ENCODE measurements at regions not wholly inside any gene's neighbourhood (a gene's known extent, or its start where the extent isn't known, plus 50 kb on each side); places are given as distances from the start of the nearest gene placed in this dataset.

DNA sequence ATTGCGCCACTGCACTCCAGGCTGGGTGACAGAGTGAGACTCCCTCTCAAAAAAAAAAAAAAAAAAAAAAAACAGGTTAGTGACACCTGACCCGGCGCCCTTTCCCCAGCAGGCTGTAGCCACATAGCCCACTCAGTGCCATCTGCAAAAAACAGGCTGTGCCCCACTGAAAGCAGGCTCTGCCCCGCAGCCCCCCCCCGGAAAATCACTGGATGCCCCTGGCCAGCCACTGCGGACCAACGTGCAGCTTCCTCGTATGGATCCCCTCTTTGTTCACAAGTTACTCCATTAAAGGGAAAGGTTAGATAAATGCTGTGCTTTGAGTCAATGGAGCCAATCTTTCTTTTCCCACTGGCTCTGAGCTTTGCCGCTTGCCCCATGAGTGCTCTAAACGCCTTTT is 660.3 kb downstream of the TBC1D22A start:
- TF ChIP-seq, protein P1, sequence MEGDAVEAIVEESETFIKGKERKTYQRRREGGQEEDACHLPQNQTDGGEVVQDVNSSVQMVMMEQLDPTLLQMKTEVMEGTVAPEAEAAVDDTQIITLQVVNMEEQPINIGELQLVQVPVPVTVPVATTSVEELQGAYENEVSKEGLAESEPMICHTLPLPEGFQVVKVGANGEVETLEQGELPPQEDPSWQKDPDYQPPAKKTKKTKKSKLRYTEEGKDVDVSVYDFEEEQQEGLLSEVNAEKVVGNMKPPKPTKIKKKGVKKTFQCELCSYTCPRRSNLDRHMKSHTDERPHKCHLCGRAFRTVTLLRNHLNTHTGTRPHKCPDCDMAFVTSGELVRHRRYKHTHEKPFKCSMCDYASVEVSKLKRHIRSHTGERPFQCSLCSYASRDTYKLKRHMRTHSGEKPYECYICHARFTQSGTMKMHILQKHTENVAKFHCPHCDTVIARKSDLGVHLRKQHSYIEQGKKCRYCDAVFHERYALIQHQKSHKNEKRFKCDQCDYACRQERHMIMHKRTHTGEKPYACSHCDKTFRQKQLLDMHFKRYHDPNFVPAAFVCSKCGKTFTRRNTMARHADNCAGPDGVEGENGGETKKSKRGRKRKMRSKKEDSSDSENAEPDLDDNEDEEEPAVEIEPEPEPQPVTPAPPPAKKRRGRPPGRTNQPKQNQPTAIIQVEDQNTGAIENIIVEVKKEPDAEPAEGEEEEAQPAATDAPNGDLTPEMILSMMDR (IDR thresholded peaks at IDR 0.05), result no peak
- TF ChIP-seq ZFX (IDR thresholded peaks at IDR 0.05; ENCODE audit: borderline replicate concordance), result no peak
